Epidermal melanocyte (primary cell): ENCODE measurements at regions not wholly inside any gene's neighbourhood (a gene's known extent, or its start where the extent isn't known, plus 50 kb on each side); places are given as distances from the start of the nearest gene placed in this dataset.
"Not testable (repeated sequence)": the region's sequence is repeated elsewhere in the genome, so short reads cannot be mapped to it uniquely, and the experiment has no call there.

Source experiments
- DNase-seq: peaks from one replicate; pipeline ENCODE4 v3.0.0; 2011; ENCODE audit warnings: low spot score; ENCODE audit not compliant: insufficient read length

- no peak for DNase-seq
These were observed 1021.4 kb downstream of the CDH8 start for GRCh38 chr16:61014869-61015268.

GRCh38 chr16:61007694-61008093, 1028.5 kb downstream of the CDH8 start:
- DNase-seq: no peak

GRCh38 chr16:61005952-61006351, 1030.3 kb downstream of the CDH8 start:
- no peak for DNase-seq

- no peak for DNase-seq
These were observed 1033.6 kb downstream of the CDH8 start for GRCh38 chr16:61002479-61003204.

- DNase-seq: no peak
These were observed 1044.4 kb downstream of the CDH8 start for GRCh38 chr16:60991886-60992285.

GRCh38 chr16:60989592-60989991, 1046.6 kb downstream of the CDH8 start:
- DNase-seq: no peak

GRCh38 chr16:60979119-60979518, 1057.1 kb downstream of the CDH8 start:
- DNase-seq: no peak

GRCh38 chr16:60949800-60950199, 1086.4 kb downstream of the CDH8 start:
- no peak for DNase-seq

GRCh38 chr16:60945225-60945624, 1091.0 kb downstream of the CDH8 start:
- no peak for DNase-seq

GRCh38 chr16:60936189-60936588, 1100.0 kb downstream of the CDH8 start:
- not testable (repeated sequence) for DNase-seq

GRCh38 chr16:60932600-60932999, 1103.6 kb downstream of the CDH8 start:
- no peak for DNase-seq

GRCh38 chr16:60930291-60930690, 1105.9 kb downstream of the CDH8 start:
- DNase-seq: no peak

GRCh38 chr16:60922920-60923319, 1113.3 kb downstream of the CDH8 start:
- no peak for DNase-seq

- DNase-seq: no peak
These were observed 1121.9 kb downstream of the CDH8 start for GRCh38 chr16:60914334-60914733.

GRCh38 chr16:60907645-60908044, 1128.6 kb downstream of the CDH8 start:
- no peak for DNase-seq

GRCh38 chr16:60905811-60906210, 1130.4 kb downstream of the CDH8 start:
- no peak for DNase-seq

- no peak for DNase-seq
These were observed 1134.1 kb downstream of the CDH8 start for GRCh38 chr16:60902114-60902513.

- DNase-seq: no peak
These were observed 1153.4 kb downstream of the CDH8 start for GRCh38 chr16:60882816-60883215.

GRCh38 chr16:60852635-60853034, 1183.6 kb downstream of the CDH8 start:
- DNase-seq: no peak

- no peak for DNase-seq
These were observed 1214.6 kb downstream of the CDH8 start for GRCh38 chr16:60821661-60822060.

GRCh38 chr16:60820361-60820760, 1215.9 kb downstream of the CDH8 start:
- no peak for DNase-seq

- no peak for DNase-seq
These were observed 1217.8 kb downstream of the CDH8 start for GRCh38 chr16:60818465-60818864.

- no peak for DNase-seq
These were observed 1219.8 kb downstream of the CDH8 start for GRCh38 chr16:60816461-60816860.

- DNase-seq: no peak
These were observed 1220.4 kb downstream of the CDH8 start for GRCh38 chr16:60815865-60816264.
